ENCODE measurements at regions not wholly inside any gene's neighbourhood (a gene's known extent, or its start where the extent isn't known, plus 50 kb on each side); places are given as distances from the start of the nearest gene placed in this dataset.

DNA sequence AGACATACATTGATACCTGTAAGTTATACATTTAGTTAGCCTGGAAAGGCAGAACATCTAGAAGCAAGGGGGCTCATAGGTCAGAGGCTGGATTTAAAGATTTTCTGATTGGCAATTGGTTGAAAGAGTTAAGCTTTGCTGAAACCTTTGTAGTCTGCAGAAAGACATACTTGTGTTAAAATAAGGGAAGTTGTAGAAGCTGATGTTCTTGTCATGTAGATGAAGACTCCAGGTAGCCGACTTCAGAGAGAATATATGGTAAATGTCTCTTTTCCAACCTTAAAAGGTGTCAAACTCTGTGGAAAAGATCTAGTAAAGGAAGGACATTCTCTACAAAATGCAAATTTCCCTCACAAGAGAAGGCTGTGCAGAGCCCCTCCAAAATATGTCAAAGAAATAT is 62.9 kb upstream of the ADAMTS16 start:
- intact Hi-C loops (cut with micrococcal nuclease) (no loop called here), dilution Hi-C loops (cut with MboI; ENCODE audit: extremely low pct_ligation_motif_present, low sequenced_read_pairs) (no loop called here)
- no peaks in the 10 kb centered on the region for H3K36me3 ChIP-seq (ENCODE audit: control insufficient read depth in 2 of 2, extremely low read depth in 1 of 2, insufficient read depth in 2 of 2, low read length in 2 of 2)
- DNase-seq (ENCODE audit: low read depth, low spot score) (no peak), FAIRE-seq (no peak)
- H3K4me3 ChIP-seq (replicated peaks in 1 of 3; ENCODE audit: insufficient read depth in 1 of 3, low read depth in 1 of 3, low read length in 3 of 3), result no peak overlapping the region
- H3K9me3 ChIP-seq (replicated peaks; ENCODE audit: control insufficient read depth, insufficient read depth, low read length), result peaks cover 3% of the 10 kb centered on the region
- H4K20me1 ChIP-seq (replicated peaks; ENCODE audit: control insufficient read depth, extremely low read depth, insufficient read depth, low read length), result no peaks in the 10 kb centered on the region
- H3K79me2 ChIP-seq (ENCODE audit: control insufficient read depth, insufficient read depth, low read length), result no peaks in the 10 kb centered on the region
- no peak overlapping the region for H3K9ac ChIP-seq (replicated peaks; ENCODE audit: extremely low read depth, insufficient read depth, low read length)
- no peak overlapping the region for H3K4me2 ChIP-seq (ENCODE audit: insufficient read depth, low read length)
- CTCF ChIA-PET, result no interaction called here
- no peak overlapping the region for H2AFZ ChIP-seq (ENCODE audit: low read depth, low read length)
- H3K27ac ChIP-seq (ENCODE audit: insufficient read depth, low read depth, low read length), result no peak overlapping the region
- POLR2A ChIA-PET, result no interaction called here
- no peaks in the 10 kb centered on the region for H3K4me1 ChIP-seq (ENCODE audit: control insufficient read depth, extremely low read depth, insufficient read depth, low read length)
- no peaks in the 10 kb centered on the region for H3K27me3 ChIP-seq (ENCODE audit: control insufficient read depth in 2 of 2, insufficient read depth in 2 of 2, low read length in 2 of 2)
- no peaks in the 10 kb centered on the region for H3K9me1 ChIP-seq (replicated peaks; ENCODE audit: control insufficient read depth, extremely low read depth, insufficient read depth, low read length)
- no TSS peak for BruUV-seq (replicated peaks)
- TF ChIP-seq POLR2A (IDR thresholded peaks at IDR 0.05; ENCODE audit: low read depth, low read length) (no peak), EZH2 (IDR thresholded peaks at IDR 0.05; ENCODE audit: borderline replicate concordance, low read depth, low read length, severe bottlenecking) (no peak), MYC (IDR thresholded peaks at IDR 0.05; ENCODE audit: low read depth, low read length) (no peak), FOS (IDR thresholded peaks at IDR 0.05; ENCODE audit: borderline replicate concordance, insufficient read depth, low read length) (no peak), GATA2 (IDR thresholded peaks at IDR 0.05; ENCODE audit: insufficient read depth, insufficient read length, low read depth, low read length) (no peak), POLR2AphosphoS5 (IDR thresholded peaks at IDR 0.05; ENCODE audit: insufficient read depth, low read depth, low read length) (no peak)
- TF ChIP-seq, protein P1, sequence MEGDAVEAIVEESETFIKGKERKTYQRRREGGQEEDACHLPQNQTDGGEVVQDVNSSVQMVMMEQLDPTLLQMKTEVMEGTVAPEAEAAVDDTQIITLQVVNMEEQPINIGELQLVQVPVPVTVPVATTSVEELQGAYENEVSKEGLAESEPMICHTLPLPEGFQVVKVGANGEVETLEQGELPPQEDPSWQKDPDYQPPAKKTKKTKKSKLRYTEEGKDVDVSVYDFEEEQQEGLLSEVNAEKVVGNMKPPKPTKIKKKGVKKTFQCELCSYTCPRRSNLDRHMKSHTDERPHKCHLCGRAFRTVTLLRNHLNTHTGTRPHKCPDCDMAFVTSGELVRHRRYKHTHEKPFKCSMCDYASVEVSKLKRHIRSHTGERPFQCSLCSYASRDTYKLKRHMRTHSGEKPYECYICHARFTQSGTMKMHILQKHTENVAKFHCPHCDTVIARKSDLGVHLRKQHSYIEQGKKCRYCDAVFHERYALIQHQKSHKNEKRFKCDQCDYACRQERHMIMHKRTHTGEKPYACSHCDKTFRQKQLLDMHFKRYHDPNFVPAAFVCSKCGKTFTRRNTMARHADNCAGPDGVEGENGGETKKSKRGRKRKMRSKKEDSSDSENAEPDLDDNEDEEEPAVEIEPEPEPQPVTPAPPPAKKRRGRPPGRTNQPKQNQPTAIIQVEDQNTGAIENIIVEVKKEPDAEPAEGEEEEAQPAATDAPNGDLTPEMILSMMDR (IDR thresholded peaks at IDR 0.05; ENCODE audit: extremely low read depth in 1 of 2, insufficient read depth in 1 of 2, low read depth in 1 of 2, low read length in 2 of 2), result no peak
- TF ChIP-seq, protein P2, sequence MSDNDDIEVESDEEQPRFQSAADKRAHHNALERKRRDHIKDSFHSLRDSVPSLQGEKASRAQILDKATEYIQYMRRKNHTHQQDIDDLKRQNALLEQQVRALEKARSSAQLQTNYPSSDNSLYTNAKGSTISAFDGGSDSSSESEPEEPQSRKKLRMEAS (IDR thresholded peaks at IDR 0.05; ENCODE audit: insufficient read depth, insufficient read length), result no peak
